Activated naive CD4-positive, alpha-beta T cell treated with anti-CD3 and anti-CD28 coated beads for 36 hours (primary cell): ENCODE measurements at regions not wholly inside any gene's neighbourhood (a gene's known extent, or its start where the extent isn't known, plus 50 kb on each side); places are given as distances from the start of the nearest gene placed in this dataset.

Source experiments
- CTCF ChIA-PET: fragments of 350-600 bp; sonication (Branson Sonifier 250); formaldehyde crosslinking; loops from one replicate; lab custom pipeline; 2021; ENCODE audit warnings: antibody characterized with exemption; lab: Charles Lee
- DNase-seq: peaks from one replicate; pipeline ENCODE4 v3.0.0-alpha.2; 2020
- H3K27ac Mint-ChIP-seq: one replicate; pipeline ENCODE4 v1.8.0; 2021; ENCODE audit warnings: mild to moderate bottlenecking, mixed read lengths
- H3K27me3 Mint-ChIP-seq: one replicate; pipeline ENCODE4 v1.8.0; 2021; ENCODE audit warnings: low read depth, mixed read lengths
- H3K36me3 Mint-ChIP-seq: one replicate; pipeline ENCODE4 v1.8.0; 2021; ENCODE audit warnings: low read depth, mixed read lengths
- H3K4me1 Mint-ChIP-seq: one replicate; pipeline ENCODE4 v1.8.0; 2021; ENCODE audit warnings: low read depth, mixed read lengths
- H3K4me3 Mint-ChIP-seq: one replicate; pipeline ENCODE4 v1.8.0; 2021; ENCODE audit warnings: mild to moderate bottlenecking, moderate library complexity, mixed read lengths
- H3K9me3 Mint-ChIP-seq: one replicate; pipeline ENCODE4 v1.8.0; 2021; ENCODE audit warnings: mixed read lengths
- intact Hi-C: fragments of 100-400 bp; cut with micrococcal nuclease; formaldehyde crosslinking; loops from one replicate; pipeline ENCODE4 v1.15.1; 2023

GRCh38 chr2:71277536-71278103 lies 50.7 kb upstream of the PAIP2B start:
- Mint-ChIP-seq H3K9me3 (no peaks in the 10 kb centered on the region), H3K27me3 (peaks cover 68% of the 10 kb centered on the region), H3K36me3 (peaks cover 2% of the 10 kb centered on the region), H3K4me3 (peak overlapping the region; percentile 69), H3K27ac (no peak overlapping the region), H3K4me1 (peaks cover 8% of the 10 kb centered on the region)
- CTCF ChIA-PET, result interaction anchor here (1.0 to 1.5 kb wide), 3 partner anchors 22 to 54 kb away, joined by 3 to 7 read pairs (median 5); partner anchors contain the start of gene ZNF638
- intact Hi-C loops, result loop anchor here (1.0 to 5.0 kb wide), 3 partner anchors 54 to 255 kb away; partner anchors contain the start of gene ZNF638
- peak; percentile 27 for DNase-seq

GRCh38 chr2:71277147-71277475 lies 50.2 kb upstream of the PAIP2B start:
- Mint-ChIP-seq H3K27ac (no peak overlapping the region), H3K9me3 (no peaks in the 10 kb centered on the region), H3K4me1 (peaks cover 8% of the 10 kb centered on the region), H3K4me3 (peak overlapping the region; percentile 69), H3K27me3 (peaks cover 68% of the 10 kb centered on the region), H3K36me3 (peaks cover 2% of the 10 kb centered on the region)
- intact Hi-C loops, result loop anchor here (1.0 to 5.0 kb wide), 3 partner anchors 54 to 255 kb away; partner anchors contain the start of gene ZNF638
- no peak for DNase-seq
- CTCF ChIA-PET, result interaction anchor here (0.9 to 1.5 kb wide), 4 partner anchors 23 to 71 kb away, joined by 3 to 7 read pairs (median 4); partner anchors contain the start of gene ZNF638

DNA sequence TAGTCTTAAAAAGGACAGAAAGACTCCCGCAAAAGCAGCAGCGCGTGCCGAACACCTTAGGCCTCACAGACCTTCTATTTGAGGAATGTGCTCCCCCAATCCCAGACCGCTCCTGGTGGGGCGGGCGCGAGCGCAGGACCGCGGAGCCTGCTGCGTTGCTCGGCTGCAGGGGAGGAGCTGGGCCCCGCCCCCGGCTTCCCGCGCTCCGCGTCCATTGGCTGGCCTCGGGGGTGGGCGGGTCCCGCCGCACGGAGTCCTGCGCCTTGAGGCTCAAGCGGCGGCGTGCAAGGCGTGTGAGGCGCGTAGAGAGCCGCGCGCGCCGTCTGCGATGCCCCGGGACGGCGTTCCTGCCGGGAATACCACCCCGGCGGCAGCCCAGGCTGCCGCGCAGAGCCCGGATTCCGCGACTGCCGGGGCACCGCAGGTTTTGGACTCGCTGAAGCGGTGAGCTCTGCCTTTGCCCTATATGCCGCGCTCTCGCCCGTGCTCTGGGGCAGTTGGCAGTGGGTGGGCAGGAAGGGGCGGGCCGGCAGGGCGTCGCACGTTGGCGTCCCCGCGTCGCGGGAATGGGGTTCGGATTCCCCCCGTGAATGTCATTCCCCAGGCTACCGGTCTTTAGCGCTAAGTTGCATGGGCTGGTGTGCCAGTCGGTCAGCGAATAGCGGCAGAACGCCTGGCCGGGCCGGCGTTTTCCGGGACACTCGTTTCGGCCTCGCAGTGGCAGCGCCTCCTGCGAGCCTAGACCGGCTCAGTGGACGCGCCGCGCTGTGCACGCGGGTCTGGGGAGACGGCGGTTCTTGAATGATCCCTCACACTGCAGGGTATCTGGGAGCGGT lies 49.6 kb upstream of the PAIP2B start:
- CTCF ChIA-PET, result interaction anchor here (0.9 to 1.5 kb wide), 4 partner anchors 23 to 70 kb away, joined by 3 to 7 read pairs (median 4); partner anchors contain the start of gene ZNF638
- no peak overlapping the region for H3K27ac Mint-ChIP-seq
- peaks cover 2% of the 10 kb centered on the region for H3K36me3 Mint-ChIP-seq
- H3K27me3 Mint-ChIP-seq, result peaks cover 68% of the 10 kb centered on the region
- H3K4me3 Mint-ChIP-seq, result peak overlapping the region; percentile 69
- intact Hi-C loops, result loop anchor here (1.0 to 5.0 kb wide), 5 partner anchors 49 to 254 kb away; partner anchors contain the start of genes PAIP2B and ZNF638
- H3K9me3 Mint-ChIP-seq, result no peaks in the 10 kb centered on the region
- DNase-seq, result peak; percentile 87
- H3K4me1 Mint-ChIP-seq, result peaks cover 8% of the 10 kb centered on the region
